ENCODE measurements at regions not wholly inside any gene's neighbourhood (a gene's known extent, or its start where the extent isn't known, plus 50 kb on each side); places are given as distances from the start of the nearest gene placed in this dataset.

DNA sequence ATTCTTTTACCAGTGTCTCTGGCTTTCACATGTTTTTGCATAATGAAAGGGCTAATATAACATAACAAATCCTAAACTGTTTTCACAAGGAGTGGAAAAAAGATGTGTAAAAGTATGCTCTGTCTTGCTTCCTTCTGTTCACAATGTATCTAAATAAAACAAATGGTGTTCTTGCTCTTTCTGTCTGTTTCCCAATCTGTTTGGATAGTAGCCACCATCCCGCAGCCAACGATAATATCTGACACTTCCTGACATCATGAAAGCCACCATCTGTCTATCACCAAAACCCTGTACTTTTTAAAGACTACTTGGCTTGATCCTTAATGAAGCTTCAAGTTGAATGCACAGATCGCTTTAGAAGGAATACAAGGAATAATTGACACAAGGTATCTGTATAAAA is 246.2 kb downstream of the ETV1 start:
- H3K4me3 ChIP-seq (ENCODE audit: low read length in 2 of 2): no peak overlapping the region
- no peak overlapping the region for H3K9ac ChIP-seq (ENCODE audit: low read depth, low read length, poor library complexity)
- DNase-seq (ENCODE audit: low spot score): no peak
- no peaks in the 10 kb centered on the region for H3K79me1 ChIP-seq (ENCODE audit: low read depth, low read length)
- peak overlapping the region; percentile 24 for H2AFZ ChIP-seq (ENCODE audit: low read length)
- H3K18ac ChIP-seq (ENCODE audit: low read length): no peak overlapping the region
- H2BK12ac ChIP-seq (ENCODE audit: low read length): no peak overlapping the region
- no peak overlapping the region for H2AK5ac ChIP-seq (ENCODE audit: low read depth, low read length)
- no CpG with 5 or more reads among the region's 3 CpGs for WGBS, 2 donors (ENCODE audit: extremely low coverage in 2 of 2, insufficient read length in 2 of 2, insufficient replicate concordance in 1 of 2)
- H3K27ac ChIP-seq (replicated peaks; ENCODE audit: low read length): no peak overlapping the region
- no peak overlapping the region for H3K4me2 ChIP-seq (ENCODE audit: insufficient read depth, low read length, poor library complexity, severe bottlenecking)
- no peaks in the 10 kb centered on the region for H3K9me3 ChIP-seq (replicated peaks in 1 of 2; ENCODE audit: control insufficient read depth in 2 of 2, insufficient read depth in 1 of 2, low read depth in 1 of 2, low read length in 2 of 2)
- no peak overlapping the region for H3K4ac ChIP-seq (ENCODE audit: low read length)
- no peak overlapping the region for H4K91ac ChIP-seq (ENCODE audit: low read depth, low read length, poor library complexity)
- no peak overlapping the region for H2BK15ac ChIP-seq (ENCODE audit: low read length)
- H3K23ac ChIP-seq (ENCODE audit: low read depth, low read length, poor library complexity): no peak overlapping the region
- no peak overlapping the region for H4K8ac ChIP-seq (ENCODE audit: low read depth, low read length)
- H3K14ac ChIP-seq (ENCODE audit: low read length): no peak overlapping the region
- H2BK5ac ChIP-seq (ENCODE audit: low read length): no peak overlapping the region
- H3K27me3 ChIP-seq (ENCODE audit: control insufficient read depth in 3 of 3, insufficient read depth in 3 of 3, low read depth in 1 of 3, low read length in 3 of 3): no peaks in the 10 kb centered on the region
- H2BK120ac ChIP-seq (ENCODE audit: low read depth, low read length): no peak overlapping the region
- peaks cover 2 to 3% of the 10 kb centered on the region in 2 donors for H3K4me1 ChIP-seq (ENCODE audit: control insufficient read depth in 2 of 2, insufficient read depth in 1 of 2, low read depth in 1 of 2, low read length in 2 of 2)
- H3K36me3 ChIP-seq (replicated peaks in 1 of 2; ENCODE audit: control insufficient read depth in 2 of 2, insufficient read depth in 2 of 2, low read length in 2 of 2): no peaks in the 10 kb centered on the region

DNA sequence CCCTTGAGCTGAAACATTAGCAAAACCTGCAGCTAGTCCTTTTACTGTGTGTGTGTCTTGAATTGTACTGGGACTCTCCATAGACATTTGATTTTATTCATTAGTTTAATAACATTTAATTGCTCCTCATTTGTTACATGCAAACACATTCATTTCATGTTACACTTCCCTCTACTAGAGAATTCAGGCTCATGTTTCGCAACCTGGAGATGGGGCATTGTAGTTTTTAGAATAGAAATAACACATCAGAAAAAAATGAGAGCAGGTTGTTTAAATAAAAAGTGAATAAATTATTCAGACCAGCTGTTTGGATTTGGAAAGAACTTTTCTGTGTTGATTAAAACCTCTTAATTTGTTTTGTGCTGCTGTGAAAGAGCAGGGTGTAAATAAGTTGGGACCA is 243.9 kb downstream of the ETV1 start:
- peak overlapping the region; percentile 28 for H2AFZ ChIP-seq (ENCODE audit: low read length)
- no peak overlapping the region for H2AK5ac ChIP-seq (ENCODE audit: low read depth, low read length)
- H3K4me3 ChIP-seq (ENCODE audit: low read length in 2 of 2): no peak overlapping the region
- H3K14ac ChIP-seq (ENCODE audit: low read length): no peak overlapping the region
- no CpG with 5 or more reads among the region's 1 CpG for WGBS, 2 donors (ENCODE audit: extremely low coverage in 2 of 2, insufficient read length in 2 of 2, insufficient replicate concordance in 1 of 2)
- H4K91ac ChIP-seq (ENCODE audit: low read depth, low read length, poor library complexity): no peak overlapping the region
- no peak overlapping the region for H3K4ac ChIP-seq (ENCODE audit: low read length)
- H3K4me1 ChIP-seq (ENCODE audit: control insufficient read depth in 2 of 2, insufficient read depth in 1 of 2, low read depth in 1 of 2, low read length in 2 of 2): peaks cover 5 to 6% of the 10 kb centered on the region in 2 donors
- no peak overlapping the region for H2BK120ac ChIP-seq (ENCODE audit: low read depth, low read length)
- no peak overlapping the region for H2BK12ac ChIP-seq (ENCODE audit: low read length)
- no peaks in the 10 kb centered on the region for H3K27me3 ChIP-seq (ENCODE audit: control insufficient read depth in 3 of 3, insufficient read depth in 3 of 3, low read depth in 1 of 3, low read length in 3 of 3)
- H3K79me1 ChIP-seq (ENCODE audit: low read depth, low read length): no peaks in the 10 kb centered on the region
- H2BK15ac ChIP-seq (ENCODE audit: low read length): no peak overlapping the region
- no peaks in the 10 kb centered on the region for H3K9me3 ChIP-seq (replicated peaks in 1 of 2; ENCODE audit: control insufficient read depth in 2 of 2, insufficient read depth in 1 of 2, low read depth in 1 of 2, low read length in 2 of 2)
- H4K8ac ChIP-seq (ENCODE audit: low read depth, low read length): no peak overlapping the region
- no peak overlapping the region for H2BK5ac ChIP-seq (ENCODE audit: low read length)
- no peaks in the 10 kb centered on the region for H3K36me3 ChIP-seq (replicated peaks in 1 of 2; ENCODE audit: control insufficient read depth in 2 of 2, insufficient read depth in 2 of 2, low read length in 2 of 2)
- H3K18ac ChIP-seq (ENCODE audit: low read length): no peak overlapping the region
- H3K4me2 ChIP-seq (ENCODE audit: insufficient read depth, low read length, poor library complexity, severe bottlenecking): no peak overlapping the region
- no peak overlapping the region for H3K23ac ChIP-seq (ENCODE audit: low read depth, low read length, poor library complexity)
- no peak for DNase-seq (ENCODE audit: low spot score)
- H3K9ac ChIP-seq (ENCODE audit: low read depth, low read length, poor library complexity): no peak overlapping the region
- no peak overlapping the region for H3K27ac ChIP-seq (replicated peaks; ENCODE audit: low read length)

DNA sequence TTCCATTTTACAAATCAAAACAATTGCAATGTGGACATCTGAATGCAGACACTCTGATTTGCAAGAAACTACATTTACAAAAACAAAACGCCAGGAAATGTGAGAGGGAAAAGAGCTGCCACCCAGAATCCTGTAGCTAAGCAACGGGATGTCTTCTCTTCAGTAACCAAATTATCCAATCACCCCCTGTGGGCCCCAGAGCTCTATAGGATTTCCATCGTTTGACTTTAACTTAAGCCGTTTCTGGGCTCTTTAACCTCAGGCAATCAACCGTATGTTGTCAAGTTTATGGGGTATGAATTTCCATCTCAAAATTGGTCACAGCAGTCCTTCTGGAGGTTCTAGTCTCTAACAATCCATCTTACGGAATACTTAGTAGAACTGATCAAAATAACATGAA is 240.5 kb downstream of the ETV1 start:
- H2AFZ ChIP-seq (ENCODE audit: low read length): peak overlapping the region; percentile 25
- no peak overlapping the region for H3K4ac ChIP-seq (ENCODE audit: low read length)
- no peak overlapping the region for H3K27ac ChIP-seq (replicated peaks; ENCODE audit: low read length)
- no peak overlapping the region for H3K18ac ChIP-seq (ENCODE audit: low read length)
- DNase-seq (ENCODE audit: low spot score): peak; percentile 36
- WGBS, 2 donors (ENCODE audit: extremely low coverage in 2 of 2, insufficient read length in 2 of 2, insufficient replicate concordance in 1 of 2): no CpG with 5 or more reads among the region's 6 CpGs
- no peak overlapping the region for H4K8ac ChIP-seq (ENCODE audit: low read depth, low read length)
- H3K14ac ChIP-seq (ENCODE audit: low read length): no peak overlapping the region
- H2BK15ac ChIP-seq (ENCODE audit: low read length): no peak overlapping the region
- no peaks in the 10 kb centered on the region for H3K27me3 ChIP-seq (ENCODE audit: control insufficient read depth in 3 of 3, insufficient read depth in 3 of 3, low read depth in 1 of 3, low read length in 3 of 3)
- H3K36me3 ChIP-seq (replicated peaks in 1 of 2; ENCODE audit: control insufficient read depth in 2 of 2, insufficient read depth in 2 of 2, low read length in 2 of 2): no peaks in the 10 kb centered on the region
- H3K4me3 ChIP-seq (ENCODE audit: low read length in 2 of 2): no peak overlapping the region
- H2BK5ac ChIP-seq (ENCODE audit: low read length): no peak overlapping the region
- no peaks in the 10 kb centered on the region for H3K9me3 ChIP-seq (replicated peaks in 1 of 2; ENCODE audit: control insufficient read depth in 2 of 2, insufficient read depth in 1 of 2, low read depth in 1 of 2, low read length in 2 of 2)
- no peak overlapping the region for H2BK12ac ChIP-seq (ENCODE audit: low read length)
- H2BK120ac ChIP-seq (ENCODE audit: low read depth, low read length): no peak overlapping the region
- H2AK5ac ChIP-seq (ENCODE audit: low read depth, low read length): no peak overlapping the region
- no peak overlapping the region for H3K4me2 ChIP-seq (ENCODE audit: insufficient read depth, low read length, poor library complexity, severe bottlenecking)
- no peaks in the 10 kb centered on the region for H3K79me1 ChIP-seq (ENCODE audit: low read depth, low read length)
- peaks cover 4 to 5% of the 10 kb centered on the region in 2 donors for H3K4me1 ChIP-seq (ENCODE audit: control insufficient read depth in 2 of 2, insufficient read depth in 1 of 2, low read depth in 1 of 2, low read length in 2 of 2)
- no peak overlapping the region for H3K23ac ChIP-seq (ENCODE audit: low read depth, low read length, poor library complexity)
- H3K9ac ChIP-seq (ENCODE audit: low read depth, low read length, poor library complexity): no peak overlapping the region
- no peak overlapping the region for H4K91ac ChIP-seq (ENCODE audit: low read depth, low read length, poor library complexity)

DNA sequence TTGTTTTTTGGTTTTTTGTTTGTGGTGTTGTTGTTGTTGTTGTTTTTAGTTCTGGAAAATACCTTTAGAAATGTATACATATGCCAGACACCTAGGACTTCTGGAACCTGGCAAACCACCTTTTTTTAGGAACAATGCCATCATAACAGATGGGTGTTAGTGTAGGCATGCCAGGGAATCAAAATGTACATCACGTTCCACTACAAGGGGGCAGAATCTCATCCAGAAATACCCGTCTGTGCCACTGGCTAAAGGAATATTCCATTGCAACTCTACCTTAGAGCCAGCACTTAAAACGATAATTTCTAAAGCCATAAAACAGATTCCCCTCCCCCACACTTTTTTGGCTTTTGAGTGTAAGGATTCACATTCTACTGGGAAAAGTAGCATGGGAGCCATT is 239.8 kb downstream of the ETV1 start:
- Histone ChIP-seq H3K4ac (ENCODE audit: low read length) (no peak overlapping the region), H2AK5ac (ENCODE audit: low read depth, low read length) (no peak overlapping the region), H3K9me3 (replicated peaks in 1 of 2; ENCODE audit: control insufficient read depth in 2 of 2, insufficient read depth in 1 of 2, low read depth in 1 of 2, low read length in 2 of 2) (no peaks in the 10 kb centered on the region), H3K36me3 (replicated peaks in 1 of 2; ENCODE audit: control insufficient read depth in 2 of 2, insufficient read depth in 2 of 2, low read length in 2 of 2) (no peaks in the 10 kb centered on the region), H3K23ac (ENCODE audit: low read depth, low read length, poor library complexity) (no peak overlapping the region), H2BK5ac (ENCODE audit: low read length) (no peak overlapping the region), H4K8ac (ENCODE audit: low read depth, low read length) (no peak overlapping the region), H3K4me3 (ENCODE audit: low read length in 2 of 2) (no peak overlapping the region), H2BK120ac (ENCODE audit: low read depth, low read length) (no peak overlapping the region), H3K18ac (ENCODE audit: low read length) (no peak overlapping the region), H3K4me1 (ENCODE audit: control insufficient read depth in 2 of 2, insufficient read depth in 1 of 2, low read depth in 1 of 2, low read length in 2 of 2) (peaks cover 4 to 5% of the 10 kb centered on the region in 2 donors), H2AFZ (ENCODE audit: low read length) (no peak overlapping the region), H2BK12ac (ENCODE audit: low read length) (no peak overlapping the region), H3K27me3 (ENCODE audit: control insufficient read depth in 3 of 3, insufficient read depth in 3 of 3, low read depth in 1 of 3, low read length in 3 of 3) (no peaks in the 10 kb centered on the region), H3K9ac (ENCODE audit: low read depth, low read length, poor library complexity) (no peak overlapping the region), H3K27ac (replicated peaks; ENCODE audit: low read length) (no peak overlapping the region), H3K4me2 (ENCODE audit: insufficient read depth, low read length, poor library complexity, severe bottlenecking) (no peak overlapping the region), H4K91ac (ENCODE audit: low read depth, low read length, poor library complexity) (no peak overlapping the region), H3K79me1 (ENCODE audit: low read depth, low read length) (no peaks in the 10 kb centered on the region), H2BK15ac (ENCODE audit: low read length) (no peak overlapping the region), H3K14ac (ENCODE audit: low read length) (no peak overlapping the region)
- DNase-seq (ENCODE audit: low spot score): no peak
- WGBS, 2 donors (ENCODE audit: extremely low coverage in 2 of 2, insufficient read length in 2 of 2, insufficient replicate concordance in 1 of 2): no CpG with 5 or more reads among the region's 3 CpGs

Data from neuronal stem cell (in vitro differentiated cells).